ENCODE measurements at regions not wholly inside any gene's neighbourhood (a gene's known extent, or its start where the extent isn't known, plus 50 kb on each side); places are given as distances from the start of the nearest gene placed in this dataset.

- no peak for TF ChIP-seq CTCF (IDR thresholded peaks at IDR 0.05)
- TF ChIP-seq POLR2A (IDR thresholded peaks at IDR 0.05) = no peak
These were observed 172.4 kb upstream of the NFE2L3 start for GRCh38 chr7:25979605-25980004.
